Right renal cortex interstitium (tissue), 3 donors: ENCODE measurements at regions not wholly inside any gene's neighbourhood (a gene's known extent, or its start where the extent isn't known, plus 50 kb on each side); places are given as distances from the start of the nearest gene placed in this dataset.
"Not testable (repeated sequence)": the region's sequence is repeated elsewhere in the genome, so short reads cannot be mapped to it uniquely, and the experiment has no call there.

ENCODE experiments used
- DNase-seq, 3 donors: peaks; one replicate each; pipeline ENCODE4 v3.0.0-alpha.2; 2013; ENCODE audit warnings: low read depth in 3 of 3, low spot score in 2 of 3

GRCh38 chr6:51203504-51203903 lies 384.8 kb downstream of the TFAP2B start:
- DNase-seq: no peak

- not testable (repeated sequence) for DNase-seq
Measured at GRCh38 chr6:51206686-51207085, 388.0 kb downstream of the TFAP2B start.

- DNase-seq: no peak
Measured at GRCh38 chr6:51209651-51210050, 391.0 kb downstream of the TFAP2B start.

GRCh38 chr6:51213811-51214210 lies 395.1 kb downstream of the TFAP2B start:
- no peak for DNase-seq

DNA sequence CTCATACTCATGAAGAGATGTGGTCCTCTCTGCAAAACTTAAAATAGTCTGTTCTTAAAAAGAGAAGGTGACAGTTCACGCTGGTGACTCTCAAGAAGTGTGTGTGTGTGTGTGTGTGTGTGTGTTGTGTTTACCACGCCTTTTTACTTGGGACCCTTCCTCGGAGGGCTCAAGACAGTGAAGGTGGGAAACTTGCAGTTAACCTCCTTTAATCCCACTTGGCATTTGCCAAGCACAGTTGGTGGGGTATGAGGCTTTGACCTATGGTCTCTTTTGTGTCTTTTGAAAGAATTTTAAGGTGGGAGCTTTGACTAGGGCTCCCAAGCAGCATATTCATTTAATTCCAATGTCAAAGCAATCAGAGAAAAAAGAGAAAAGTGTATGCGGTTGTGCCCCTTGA lies 395.8 kb downstream of the TFAP2B start:
- DNase-seq: no peak

- DNase-seq: no peak
Measured at GRCh38 chr6:51218181-51218580, 399.5 kb downstream of the TFAP2B start.

DNA sequence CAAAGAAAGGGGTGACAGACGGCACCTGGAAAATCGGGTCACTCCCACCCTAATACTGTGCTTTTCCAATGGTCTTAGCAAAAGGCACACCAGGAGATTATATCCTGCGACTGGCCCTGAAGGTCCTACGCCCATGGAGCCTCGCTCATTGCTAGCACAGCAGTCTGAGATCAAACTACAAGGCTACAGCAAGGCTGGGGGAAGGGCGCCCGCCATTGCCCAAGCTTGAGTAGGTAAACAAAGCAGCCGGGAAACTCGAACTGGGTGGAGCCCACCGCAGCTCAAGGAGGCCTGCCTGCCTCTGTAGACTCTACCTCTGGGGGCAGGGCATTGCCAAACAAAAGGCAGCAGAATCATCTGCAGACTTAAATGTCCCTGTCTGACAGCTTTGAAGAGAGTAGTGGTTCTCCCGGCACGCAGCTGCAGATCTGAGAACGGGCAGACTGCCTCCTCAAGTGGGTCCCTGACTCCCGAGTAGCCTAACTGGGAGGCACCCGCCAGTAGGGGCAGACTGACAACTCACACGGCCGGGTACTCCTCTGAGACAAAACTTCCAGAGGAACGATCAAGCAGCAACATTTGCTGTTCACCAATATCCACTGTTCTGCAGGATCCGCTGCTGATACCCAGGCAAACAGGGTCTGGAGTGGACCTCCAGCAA lies 406.0 kb downstream of the TFAP2B start:
- DNase-seq: not testable (repeated sequence)

DNA sequence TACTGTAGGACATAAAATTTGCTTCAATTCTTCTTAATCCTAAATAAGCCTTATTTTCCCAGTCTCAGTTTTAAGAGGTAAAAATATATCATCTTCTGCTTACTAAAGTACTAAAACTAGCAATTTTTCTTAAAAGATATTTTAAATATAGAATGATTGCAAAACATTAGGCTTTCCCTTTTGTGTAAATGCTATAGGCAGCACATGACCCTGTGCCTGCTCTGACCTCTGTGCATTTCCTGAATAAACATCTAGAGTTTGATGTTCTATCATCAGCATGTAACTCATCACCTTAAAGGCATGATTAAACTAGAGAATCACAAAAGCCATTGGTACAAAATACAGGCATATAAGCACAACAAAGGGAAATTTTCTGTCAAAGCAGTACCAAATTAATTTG lies 422.7 kb downstream of the TFAP2B start:
- no peak for DNase-seq

DNA sequence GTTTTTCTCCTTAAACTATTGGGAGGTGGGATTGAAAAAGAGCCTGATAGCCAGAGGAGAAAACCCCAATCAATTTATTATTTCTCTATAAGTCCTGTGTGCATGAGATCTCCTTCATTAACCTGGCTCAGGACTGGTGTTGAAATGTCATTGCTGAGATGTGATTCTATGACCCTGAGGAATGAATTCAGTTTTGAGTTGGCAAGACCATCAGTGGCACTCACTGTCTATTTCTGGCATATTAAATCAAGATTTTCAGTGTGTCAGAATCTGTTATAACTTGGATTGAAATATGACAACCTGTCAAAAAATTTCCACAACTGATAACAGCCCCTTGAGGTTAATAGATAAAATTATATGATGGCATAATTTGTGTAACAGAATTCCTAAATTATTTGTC lies 431.1 kb downstream of the TFAP2B start:
- no peak for DNase-seq

DNA sequence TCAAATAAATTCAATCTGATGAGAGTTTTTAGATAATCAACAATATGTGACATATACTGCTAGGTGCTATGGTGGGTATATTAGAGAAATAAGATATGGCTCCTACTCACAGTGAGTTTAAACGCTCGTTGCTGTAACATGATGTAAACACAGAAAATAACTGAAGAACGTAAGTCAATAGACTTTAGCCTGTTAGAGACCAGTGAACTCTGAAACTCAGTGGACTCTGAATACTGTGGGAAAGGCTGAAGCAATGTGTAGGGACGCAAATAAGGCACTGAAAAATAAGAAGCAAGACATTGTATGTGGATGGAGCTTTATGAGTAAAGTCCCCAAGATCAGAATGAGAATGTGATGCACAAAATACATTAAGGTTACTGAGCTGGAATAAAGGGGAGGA lies 431.6 kb downstream of the TFAP2B start:
- no peak for DNase-seq

DNA sequence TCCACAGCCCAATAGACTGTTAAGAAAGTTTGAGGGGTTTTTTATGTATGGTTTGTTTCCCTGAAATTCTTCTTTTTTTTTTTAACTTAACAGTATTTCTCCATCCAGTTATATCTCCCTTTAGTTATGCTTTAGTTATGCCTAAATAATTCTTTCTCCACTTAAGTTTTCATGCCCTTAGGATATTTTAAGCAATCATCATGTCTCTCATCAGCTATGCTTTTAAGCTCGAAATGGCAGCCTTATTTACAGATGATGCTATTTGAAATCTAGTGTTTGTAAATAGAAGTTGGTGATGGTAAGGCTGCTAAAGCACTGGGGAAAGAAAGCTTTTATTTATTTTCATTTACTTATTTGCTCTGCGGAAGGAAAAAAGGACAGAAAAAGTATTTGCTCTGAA lies 439.3 kb downstream of the TFAP2B start:
- no peak for DNase-seq

DNA sequence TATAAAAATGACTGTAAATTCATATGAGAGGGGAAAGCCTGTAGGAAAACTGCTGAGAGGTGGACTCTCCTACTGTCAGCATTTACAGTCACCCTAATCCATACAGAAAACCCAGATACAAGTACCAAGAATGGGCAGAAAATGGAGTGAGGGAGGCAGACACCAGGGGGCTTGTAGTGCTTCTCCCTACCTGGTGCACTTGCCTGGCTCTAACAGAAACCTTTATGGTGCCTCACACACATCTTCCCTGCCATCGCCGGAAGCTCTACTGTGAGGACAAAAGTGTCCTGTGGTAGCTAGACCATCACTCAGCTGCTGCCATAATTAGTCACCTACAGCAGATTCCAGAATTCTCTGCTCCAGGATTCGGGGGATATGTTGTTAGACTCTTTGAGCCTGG lies 441.3 kb downstream of the TFAP2B start:
- DNase-seq: no peak

DNA sequence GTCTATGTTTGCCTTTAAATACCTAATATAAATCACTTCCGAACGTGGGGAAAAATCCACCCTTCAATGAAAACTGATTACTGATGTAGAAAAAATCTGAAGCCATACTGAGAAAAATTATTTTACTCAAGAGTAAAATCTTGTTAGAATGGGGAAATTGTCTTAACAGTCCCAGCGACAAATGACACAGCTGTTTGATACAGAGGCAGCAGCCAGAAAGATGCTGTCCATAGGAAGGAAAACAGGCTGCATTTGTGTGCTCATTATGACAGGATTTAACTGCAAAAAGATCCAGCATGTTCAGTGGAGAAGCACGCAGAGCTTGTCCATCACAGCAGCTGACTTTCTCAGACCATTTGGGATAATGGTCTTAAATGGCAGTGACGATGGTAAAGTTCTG lies 443.0 kb downstream of the TFAP2B start:
- DNase-seq: peak in 1 of 3 donors; percentile 7

DNA sequence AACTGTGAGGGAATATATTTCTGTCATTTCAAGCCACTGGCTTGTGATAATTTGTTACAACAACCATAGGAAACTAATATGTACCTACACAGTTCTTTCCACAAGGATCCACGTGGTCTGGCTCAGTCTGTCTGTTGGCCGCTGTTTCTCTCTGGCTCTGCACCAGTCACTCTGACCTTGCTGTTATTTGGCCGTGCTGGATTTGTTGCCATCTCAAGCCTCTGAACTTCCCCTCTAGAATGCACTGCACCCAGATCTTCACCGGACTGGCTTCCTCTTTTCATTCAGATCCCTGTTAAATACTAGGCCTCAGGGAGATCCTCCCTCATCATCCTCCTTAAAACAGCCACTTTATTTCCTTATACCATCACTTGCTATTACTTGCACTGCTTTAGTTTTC lies 446.8 kb downstream of the TFAP2B start:
- no peak for DNase-seq

- DNase-seq: no peak
Measured at GRCh38 chr6:51266604-51267003, 447.9 kb downstream of the TFAP2B start.

- no peak for DNase-seq
Measured at GRCh38 chr6:51268666-51269065, 450.0 kb downstream of the TFAP2B start.

DNA sequence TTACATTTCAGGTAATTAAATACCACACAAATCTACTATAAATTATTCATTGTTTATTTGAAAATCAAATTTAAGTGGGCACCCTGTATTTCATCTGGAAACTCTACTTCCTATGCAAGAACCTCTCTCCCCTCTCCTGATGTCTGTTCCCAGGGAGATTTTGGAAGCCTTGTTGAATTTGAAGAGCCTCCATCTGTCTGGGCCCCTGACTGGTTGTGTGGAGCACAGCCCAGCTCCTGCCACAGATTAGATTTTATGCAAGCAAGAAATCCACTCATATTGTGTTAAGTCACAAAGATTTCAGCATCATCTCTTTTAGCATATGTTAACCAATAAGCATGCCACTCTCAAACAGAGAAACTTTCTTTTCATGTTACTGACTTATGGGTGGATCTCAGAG lies 451.2 kb downstream of the TFAP2B start:
- DNase-seq: no peak

- DNase-seq: no peak
Measured at GRCh38 chr6:51271615-51272014, 452.9 kb downstream of the TFAP2B start.

DNA sequence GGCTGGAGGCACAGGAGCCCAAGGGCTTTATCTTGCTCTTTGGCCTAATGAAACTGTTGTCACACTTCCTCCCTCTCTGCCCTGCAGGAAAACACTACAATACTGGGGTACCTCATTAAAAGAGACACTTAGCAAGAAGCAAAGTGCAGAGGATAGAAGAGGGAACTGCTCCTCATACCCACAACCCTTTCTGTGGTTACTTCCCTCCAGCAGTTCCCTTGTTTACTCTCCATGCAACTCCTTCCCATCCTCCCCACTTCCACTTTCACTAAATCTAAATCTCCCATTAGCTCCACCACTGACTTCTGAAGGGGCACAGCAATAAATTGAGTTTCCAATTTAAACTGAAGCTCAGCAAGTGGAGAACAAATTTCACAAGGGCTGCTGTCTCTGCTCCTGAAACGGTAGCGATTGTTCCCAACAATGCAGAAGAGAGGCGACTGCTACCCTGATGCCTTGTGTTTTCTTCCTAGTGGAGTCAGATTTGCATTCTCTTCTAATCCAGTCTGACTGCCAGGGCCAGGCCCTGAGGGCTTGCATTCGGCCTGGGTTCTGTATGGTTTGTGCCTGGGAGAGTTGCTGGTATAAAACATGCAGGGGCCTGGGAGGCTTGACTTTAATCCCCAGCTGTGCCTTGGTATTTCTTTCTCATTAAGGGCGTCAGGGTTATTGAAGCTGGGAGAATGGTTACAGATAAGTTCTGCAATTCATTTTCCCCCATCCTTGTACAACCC lies 454.7 kb downstream of the TFAP2B start:
- DNase-seq: no peak

- no peak for DNase-seq
Measured at GRCh38 chr6:51277474-51277873, 458.8 kb downstream of the TFAP2B start.

DNA sequence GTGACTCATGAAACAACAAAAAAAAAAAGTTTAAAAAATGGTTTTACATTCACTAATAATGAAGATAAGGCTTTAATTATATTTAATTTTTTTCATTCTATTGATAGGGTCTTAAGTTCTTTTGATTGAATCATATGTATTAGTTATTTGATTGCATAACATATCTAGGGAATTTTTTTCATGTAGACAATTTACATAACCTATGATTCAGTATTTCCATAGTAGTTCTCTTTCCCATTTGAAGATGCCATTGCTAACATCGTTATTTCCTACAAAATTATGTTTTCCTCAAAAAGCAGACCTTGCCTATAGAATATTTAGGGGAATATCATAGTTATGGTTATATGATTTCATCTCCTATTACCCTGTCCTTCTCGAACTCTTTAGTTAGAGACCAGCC lies 463.4 kb downstream of the TFAP2B start:
- no peak for DNase-seq

DNA sequence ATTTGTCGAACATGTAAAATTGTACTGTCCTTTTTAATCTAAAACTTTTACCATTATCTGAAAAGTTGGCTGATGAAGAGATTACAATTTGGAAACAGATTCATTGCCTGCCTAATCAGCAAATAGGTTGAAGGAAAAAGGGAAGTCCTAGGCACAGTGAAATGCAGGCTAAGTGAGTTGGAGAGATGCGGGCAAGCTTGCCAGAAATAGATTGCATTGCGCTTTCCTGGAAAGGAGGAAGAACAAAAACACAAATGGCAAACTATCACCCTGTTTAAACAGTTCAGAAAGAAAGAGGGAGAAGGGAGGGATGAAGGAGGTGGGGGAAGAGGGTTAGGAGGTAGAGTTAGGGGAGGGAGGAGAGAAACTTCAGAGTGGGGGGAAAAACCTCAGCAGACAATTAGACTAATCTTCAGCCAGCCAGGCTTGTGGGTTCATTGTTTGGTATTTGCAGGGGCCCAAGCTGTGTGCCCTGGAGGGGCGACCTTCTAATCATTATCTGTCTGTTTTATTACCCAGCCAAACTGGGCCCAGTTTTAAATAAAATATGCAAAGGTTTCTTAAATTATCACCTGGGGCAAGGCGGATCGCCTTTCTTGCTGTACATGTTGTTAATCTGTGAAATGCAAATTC lies 465.2 kb downstream of the TFAP2B start:
- DNase-seq: no peak
